K562 (cell line): ENCODE measurements at regions not wholly inside any gene's neighbourhood (a gene's known extent, or its start where the extent isn't known, plus 50 kb on each side); places are given as distances from the start of the nearest gene placed in this dataset.

Source experiments
- ATAC-seq: fragments of 200-7000 bp; cut with Tn5 transposase; 3 replicates; pipeline ENCODE4 v1.9.1; 2020; ENCODE audit warnings: moderate library complexity
- BruUV-seq: library from RNA; stranded (reverse); fragments of 400-500 nt; replicated peaks from 2 replicates; lab custom pipeline; 2021; lab: Mats Ljungman, UMichigan
- CTCF ChIA-PET: fragments of 300-600 bp; formaldehyde crosslinking; extraction: SDS; loops from one replicate; lab custom pipeline; 2021; ENCODE audit warnings: low intra/inter-chr PET ratio; lab: Yijun Ruan, JAX
- POLR2A ChIA-PET: fragments of 300-600, 350-650 bp; sonication (Branson Sonifier 250); formaldehyde crosslinking; extraction: SDS; loops from one replicate; lab custom pipeline; 2021; ENCODE audit warnings: antibody characterized with exemption, inconsistent platforms; lab: Yijun Ruan, JAX
- DNase-seq, 4 experiments: peaks; one replicate each; pipeline versions ENCODE4 v3.0.0 to v3.0.0-alpha.2; 2011 to 2018; ENCODE audit warnings: low spot score in 3 of 4, mixed read lengths in 3 of 4; ENCODE audit errors: extremely low read depth in 1 of 4
- FAIRE-seq: peaks from 2 replicates; lab custom pipeline; 2011; peaks lifted over from hg19 to GRCh38; lab: Jason Lieb, UNC
- H2AFZ ChIP-seq: 2 replicates; pipeline ENCODE4 v1.6.0; 2011; ENCODE audit warnings: low read depth, low read length, control low read depth, inconsistent platforms
- H3K27ac ChIP-seq: fragments of 200-600 bp; 3 replicates; pipeline ENCODE4 v1.8.0; 2011; ENCODE audit warnings: low read depth, mild to moderate bottlenecking, control low read depth, inconsistent platforms, low read length, moderate library complexity, mixed read lengths; ENCODE audit errors: extremely low read depth
- H3K27me3 ChIP-seq, 2 experiments: fragments of 300-600 bp in 1 of 2; 2 replicates in 1 of 2; 3 replicates in 1 of 2; pipeline versions ENCODE4 v1.6.0 to v1.8.0; 2011; ENCODE audit warnings: inconsistent platforms in 2 of 2, low read length in 2 of 2, mild to moderate bottlenecking in 1 of 2, mixed read lengths in 1 of 2, moderate library complexity in 1 of 2; ENCODE audit not compliant: control insufficient read depth in 2 of 2, insufficient read depth in 2 of 2
- H3K36me3 ChIP-seq: fragments of 300-600 bp; 3 replicates; pipeline ENCODE4 v1.8.0; 2011; ENCODE audit warnings: mild to moderate bottlenecking, low read length, inconsistent platforms; ENCODE audit not compliant: control insufficient read depth, insufficient read depth
- H3K4me1 ChIP-seq, 2 experiments: fragments of 200-600 bp in 1 of 2; replicated peaks in 1 of 2; 2 replicates in 1 of 2; 3 replicates in 1 of 2; pipeline versions ENCODE4 v1.5.1 to v1.8.0; 2011; ENCODE audit warnings: inconsistent platforms in 2 of 2, low read length in 2 of 2, mild to moderate bottlenecking in 1 of 2, mixed read lengths in 1 of 2, moderate library complexity in 1 of 2; ENCODE audit not compliant: control insufficient read depth in 2 of 2, insufficient read depth in 2 of 2
- H3K4me2 ChIP-seq: 2 replicates; pipeline ENCODE4 v1.6.1; 2011; ENCODE audit warnings: low read length, control low read depth, inconsistent platforms, mixed read lengths; ENCODE audit not compliant: insufficient read depth
- H3K4me3 ChIP-seq: fragments of 200-600 bp; sonication (generic), shearing (Covaris generic); 2 replicates; pipeline ENCODE4 v1.5.1; 2016; ENCODE audit warnings: control low read depth, inconsistent platforms
- H3K79me2 ChIP-seq: fragments of 200-600 bp; 3 replicates; pipeline ENCODE4 v1.8.0; 2011; ENCODE audit warnings: low read length, inconsistent platforms; ENCODE audit not compliant: control insufficient read depth, insufficient read depth
- H3K9ac ChIP-seq, 2 experiments: 2 replicates each; pipeline versions ENCODE4 v1.6.0 to v1.6.1; 2011; ENCODE audit warnings: low read depth in 2 of 2, low read length in 2 of 2, control low read depth in 1 of 2, inconsistent platforms in 1 of 2, mild to moderate bottlenecking in 1 of 2, mixed read lengths in 1 of 2; ENCODE audit not compliant: insufficient read depth in 1 of 2
- H3K9me1 ChIP-seq: one replicate; pipeline ENCODE4 v1.6.0; 2011; ENCODE audit warnings: inconsistent platforms, mild to moderate bottlenecking, low read length, moderate library complexity; ENCODE audit not compliant: control insufficient read depth, insufficient read depth
- H3K9me3 ChIP-seq: replicated peaks from 2 replicates; pipeline ENCODE4 v1.5.1; 2011; ENCODE audit warnings: low read depth, low read length, inconsistent platforms; ENCODE audit not compliant: control insufficient read depth, insufficient read depth
- H4K20me1 ChIP-seq: replicated peaks from 2 replicates; pipeline ENCODE4 v1.6.1; 2011; ENCODE audit warnings: low read length, inconsistent platforms, mixed read lengths; ENCODE audit not compliant: control insufficient read depth, insufficient read depth
- CREB1 ChIP-seq, 2 experiments: sonication (generic) in 1 of 2; formaldehyde crosslinking in 1 of 2; IDR thresholded peaks; 2 replicates each; pipeline versions ENCODE4 v1.6.1 to v1.8.0; 2012 to 2022; ENCODE audit warnings: inconsistent platforms in 1 of 2, mild to moderate bottlenecking in 1 of 2, missing genetic modification reagents in 1 of 2, moderate library complexity in 1 of 2
- DNMT1 ChIP-seq: fragments of 450-650 bp; IDR thresholded peaks from 2 replicates; pipeline ENCODE4 v1.6.1; 2016; ENCODE audit warnings: antibody characterized with exemption, mild to moderate bottlenecking
- FOXJ2 ChIP-seq: fragments of 200-800 bp; sonication (Bioruptor generic); IDR thresholded peaks from 2 replicates; pipeline ENCODE4 v1.6.1; 2016; ENCODE audit warnings: missing genetic modification characterization, missing compliant biosample characterization
- FUS ChIP-seq: fragments of 200-400 bp; formaldehyde crosslinking; optimal IDR thresholded peaks from 2 replicates; pipeline ENCODE3; 2017; ENCODE audit warnings: low read depth, low read length
- KHSRP ChIP-seq: fragments of 450-650 bp; IDR thresholded peaks from 2 replicates; pipeline ENCODE4 v1.6.1; 2017
- ZFP36 ChIP-seq: fragments of 150-350 bp; IDR thresholded peaks from 2 replicates; pipeline ENCODE4 v1.6.1; 2018; ENCODE audit warnings: low read length, low read depth; ENCODE audit not compliant: partially characterized antibody
- WGBS: fragments of 100-300 bp; shearing (Covaris generic); methylation state at CpG from one replicate; pipeline ENCODE4 v1.1.6; 2016; ENCODE audit warnings: low coverage, mixed read lengths; ENCODE audit not compliant: insufficient coverage; ENCODE audit errors: missing lambda C conversion rate; 5-methylcytosine and 5-hydroxymethylcytosine counted together
- in situ Hi-C: fragments of 300-500 bp; cut with MboI; formaldehyde crosslinking; loops from 4 replicates; pipeline ENCODE4 v1.15.0; 2018; ENCODE audit warnings: inconsistent platforms, mixed read lengths
- intact Hi-C: fragments of 100-400 bp; cut with micrococcal nuclease; formaldehyde crosslinking; loops from 2 replicates; pipeline ENCODE4 v1.14.2; 2022

DNA sequence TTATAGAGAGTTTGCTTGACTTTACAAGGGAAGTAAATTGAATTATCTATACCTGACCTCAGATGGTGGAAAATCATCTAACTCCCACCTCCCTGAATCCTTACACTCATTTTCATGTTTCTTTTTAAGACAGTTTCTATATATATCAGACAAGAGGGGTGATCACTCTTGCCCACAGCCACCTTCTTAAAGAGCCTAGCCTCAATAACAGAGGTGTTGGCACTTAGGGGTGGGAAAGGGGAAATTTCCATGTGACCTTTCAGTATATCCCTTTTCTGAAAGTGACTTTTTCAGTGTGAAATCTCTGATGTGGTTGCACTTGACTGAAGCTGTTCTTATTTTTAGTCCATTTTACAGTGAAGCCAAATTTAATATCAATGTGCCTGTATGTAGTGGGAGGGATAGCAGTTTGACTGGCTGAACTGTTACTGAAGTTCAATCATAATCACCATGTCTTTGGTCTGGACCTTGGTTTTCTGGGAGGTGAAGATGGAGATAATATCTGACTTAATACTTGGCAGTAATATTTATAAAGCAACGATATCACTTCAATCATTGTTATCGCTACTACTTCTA, 141.3 kb downstream of the MAP3K7 start:
- Histone ChIP-seq H2AFZ (no peak overlapping the region), H3K36me3 (no peaks in the 10 kb centered on the region), H4K20me1 (no peaks in the 10 kb centered on the region), H3K9ac (no peak overlapping the region), H3K79me2 (no peaks in the 10 kb centered on the region), H3K4me1 (peaks cover 0 to 2% of the 10 kb centered on the region in 2 experiments; a peak in 2 of 5 replicates), H3K4me2 (no peak overlapping the region), H3K9me1 (no peaks in the 10 kb centered on the region), H3K27me3 (no peaks in the 10 kb centered on the region), H3K9me3 (no peaks in the 10 kb centered on the region), H3K4me3 (no peak overlapping the region), H3K27ac (no peak overlapping the region)
- intact Hi-C loops (no loop called here), in situ Hi-C loops (no loop called here)
- TF ChIP-seq FOXJ2 (tag), result no peak
- TF ChIP-seq KHSRP, result no peak
- no peak for TF ChIP-seq FUS
- TF ChIP-seq CREB1 (IDR thresholded peaks at IDR 0.05), result no peak
- TF ChIP-seq CREB1 (CRISPR knock-in tag; IDR thresholded peaks at IDR 0.05), result no peak
- no peak for TF ChIP-seq ZFP36
- no peak for TF ChIP-seq DNMT1
- POLR2A ChIA-PET, result interaction anchor here (0.6 kb wide), 1 partner anchor 25 kb away, joined by 6 read pairs; no protein-coding TSS in a partner anchor
- no TSS peak for BruUV-seq
- CTCF ChIA-PET, result no interaction called here
- peak; percentile 48 for FAIRE-seq
- WGBS, result 48% methylated on average over 2 of the region's 2 CpGs
- DNase-seq, result no peak
- no peak for ATAC-seq
